ENCODE measurements at regions not wholly inside any gene's neighbourhood (a gene's known extent, or its start where the extent isn't known, plus 50 kb on each side); places are given as distances from the start of the nearest gene placed in this dataset.

- TF ChIP-seq CTCF (IDR thresholded peaks at IDR 0.05) (no peak), POLR2AphosphoS5 (IDR thresholded peaks at IDR 0.05) (no peak)
Measured at GRCh38 chr13:20350382-20350763, 118.3 kb upstream of the GJB6 start.

All from stomach (tissue), 4 donors.